Fibroblast of lung (primary cell): ENCODE measurements at regions not wholly inside any gene's neighbourhood (a gene's known extent, or its start where the extent isn't known, plus 50 kb on each side); places are given as distances from the start of the nearest gene placed in this dataset.

Source experiments
- DNase-seq, 2 donors: peaks; one replicate each; pipeline versions ENCODE4 v3.0.0 to v3.0.0-alpha.2; 2010; ENCODE audit warnings: low read depth in 2 of 2
- H2AFZ ChIP-seq: 2 replicates; pipeline ENCODE4 v1.5.1; 2012; ENCODE audit warnings: low read length, control low read depth, inconsistent platforms
- H3K27ac ChIP-seq: 2 replicates; pipeline ENCODE4 v1.5.1; 2011; ENCODE audit warnings: low read length, control low read depth; ENCODE audit not compliant: insufficient read depth
- H3K27me3 ChIP-seq: 2 replicates; pipeline ENCODE4 v1.5.1; 2011; ENCODE audit warnings: mild to moderate bottlenecking, low read length; ENCODE audit not compliant: control insufficient read depth, insufficient read depth
- H3K36me3 ChIP-seq: 2 replicates; pipeline ENCODE4 v1.5.1; 2011; ENCODE audit warnings: low read length; ENCODE audit not compliant: control insufficient read depth, insufficient read depth
- H3K4me1 ChIP-seq: 2 replicates; pipeline ENCODE4 v1.5.1; 2011; ENCODE audit warnings: low read length; ENCODE audit not compliant: control insufficient read depth, insufficient read depth; ENCODE audit errors: extremely low read depth
- H3K4me2 ChIP-seq: 2 replicates; pipeline ENCODE4 v1.5.1; 2011; ENCODE audit warnings: low read length, control low read depth; ENCODE audit not compliant: insufficient read depth; ENCODE audit errors: extremely low read depth
- H3K4me3 ChIP-seq, 4 experiments: fragments of 200-600 bp in 1 of 4; sonication (generic) in 1 of 4; replicated peaks in 1 of 4; 2 replicates each; pipeline ENCODE4 v1.5.1; 2011 to 2016; ENCODE audit warnings: low read length in 4 of 4, low read depth in 3 of 4, mild to moderate bottlenecking in 3 of 4, control low read depth in 2 of 4, inconsistent platforms in 1 of 4, mixed read lengths in 1 of 4; ENCODE audit not compliant: insufficient read depth in 1 of 4; ENCODE audit errors: control extremely low read depth in 1 of 4
- H3K79me2 ChIP-seq: 2 replicates; pipeline ENCODE4 v1.5.1; 2012; ENCODE audit warnings: mild to moderate bottlenecking, low read length, inconsistent platforms; ENCODE audit not compliant: control insufficient read depth, insufficient read depth
- H3K9ac ChIP-seq: 2 replicates; pipeline ENCODE4 v1.5.1; 2011; ENCODE audit warnings: mild to moderate bottlenecking, low read length, control low read depth; ENCODE audit not compliant: insufficient read depth
- H3K9me3 ChIP-seq: 2 replicates; pipeline ENCODE4 v1.5.1; 2012; ENCODE audit warnings: low read depth, low read length; ENCODE audit not compliant: control insufficient read depth, insufficient read depth
- H4K20me1 ChIP-seq: 2 replicates; pipeline ENCODE4 v1.5.1; 2011; ENCODE audit warnings: low read length; ENCODE audit not compliant: control insufficient read depth, insufficient read depth; ENCODE audit errors: extremely low read depth
- CTCF ChIP-seq, 2 donors: IDR thresholded peaks in 1 of 2; conservative IDR thresholded peaks in 1 of 2; 1 replicate in 1 of 2; 2 replicates in 1 of 2; pipeline ENCODE4 v1.5.1; 2011 to 2012; ENCODE audit warnings: low read length in 2 of 2, control low read depth in 1 of 2, inconsistent platforms in 1 of 2, low read depth in 1 of 2, mild to moderate bottlenecking in 1 of 2
- EZH2 ChIP-seq: IDR thresholded peaks from 2 replicates; pipeline ENCODE4 v1.5.1; 2012; ENCODE audit warnings: low read length, control low read depth, mild to moderate bottlenecking; ENCODE audit errors: missing control alignments

GRCh38 chr14:101474563-101475455 lies 86.5 kb upstream of the DIO3 start:
- H3K9ac ChIP-seq = no peak overlapping the region
- H3K4me2 ChIP-seq = no peak overlapping the region
- peak in 1 of 2 donors; percentile 29 for DNase-seq
- no peaks in the 10 kb centered on the region for H3K27me3 ChIP-seq
- H3K79me2 ChIP-seq = no peaks in the 10 kb centered on the region
- H3K9me3 ChIP-seq = no peaks in the 10 kb centered on the region
- no peak overlapping the region for H3K4me3 ChIP-seq
- H3K27ac ChIP-seq = no peak overlapping the region
- no peak for TF ChIP-seq CTCF (conservative IDR thresholded peaks at IDR 0.05 in 1 of 2, IDR thresholded peaks at IDR 0.05 in 1 of 2; ENCODE audit: low read depth in 1 of 2, low read length in 2 of 2)
- no peak for TF ChIP-seq EZH2
- peaks cover 4% of the 10 kb centered on the region for H3K4me1 ChIP-seq
- H4K20me1 ChIP-seq = no peaks in the 10 kb centered on the region
- no peaks in the 10 kb centered on the region for H3K36me3 ChIP-seq
- H2AFZ ChIP-seq = no peak overlapping the region

- peak; percentile 74 to 94 for DNase-seq
- Histone ChIP-seq H3K36me3 (no peaks in the 10 kb centered on the region), H3K27ac (no peak overlapping the region), H3K27me3 (no peaks in the 10 kb centered on the region), H3K4me1 (peaks cover 4% of the 10 kb centered on the region), H3K9ac (peak overlapping the region; percentile 10), H3K4me3 (no peak overlapping the region), H3K79me2 (no peaks in the 10 kb centered on the region), H3K4me2 (no peak overlapping the region), H3K9me3 (no peaks in the 10 kb centered on the region), H2AFZ (no peak overlapping the region), H4K20me1 (no peaks in the 10 kb centered on the region)
- TF ChIP-seq EZH2 = no peak
- no peak for TF ChIP-seq CTCF (conservative IDR thresholded peaks at IDR 0.05 in 1 of 2, IDR thresholded peaks at IDR 0.05 in 1 of 2; ENCODE audit: low read depth in 1 of 2, low read length in 2 of 2)
Measured at GRCh38 chr14:101475456-101476257, 85.6 kb upstream of the DIO3 start.

- DNase-seq = no peak
- Histone ChIP-seq H3K4me3 (no peak overlapping the region), H3K27ac (no peak overlapping the region), H2AFZ (no peak overlapping the region), H3K9ac (peak overlapping the region; percentile 10), H3K27me3 (no peaks in the 10 kb centered on the region), H3K36me3 (no peaks in the 10 kb centered on the region), H3K79me2 (no peaks in the 10 kb centered on the region), H3K9me3 (no peaks in the 10 kb centered on the region), H4K20me1 (no peaks in the 10 kb centered on the region), H3K4me2 (no peak overlapping the region), H3K4me1 (peaks cover 4% of the 10 kb centered on the region)
- no peak for TF ChIP-seq EZH2
- no peak for TF ChIP-seq CTCF (conservative IDR thresholded peaks at IDR 0.05 in 1 of 2, IDR thresholded peaks at IDR 0.05 in 1 of 2; ENCODE audit: low read depth in 1 of 2, low read length in 2 of 2)
Measured at GRCh38 chr14:101476258-101476915, 84.9 kb upstream of the DIO3 start.
